ENCODE measurements at regions not wholly inside any gene's neighbourhood (a gene's known extent, or its start where the extent isn't known, plus 50 kb on each side); places are given as distances from the start of the nearest gene placed in this dataset.

GRCh38 chr2:129231924-129232323 is 747.5 kb upstream of the RAB6C start:
- Histone ChIP-seq H3K4me1 (no peaks in the 10 kb centered on the region), H3K9me3 (no peaks in the 10 kb centered on the region), H3K27ac (no peak overlapping the region), H3K4me3 (no peak overlapping the region), H3K36me3 (no peaks in the 10 kb centered on the region), H3K27me3 (no peaks in the 10 kb centered on the region)
- intact Hi-C loops (cut with DNase I): no loop called here
- DNase-seq (ENCODE audit: low spot score in 2 of 2): no peak
- TF ChIP-seq, protein P1, sequence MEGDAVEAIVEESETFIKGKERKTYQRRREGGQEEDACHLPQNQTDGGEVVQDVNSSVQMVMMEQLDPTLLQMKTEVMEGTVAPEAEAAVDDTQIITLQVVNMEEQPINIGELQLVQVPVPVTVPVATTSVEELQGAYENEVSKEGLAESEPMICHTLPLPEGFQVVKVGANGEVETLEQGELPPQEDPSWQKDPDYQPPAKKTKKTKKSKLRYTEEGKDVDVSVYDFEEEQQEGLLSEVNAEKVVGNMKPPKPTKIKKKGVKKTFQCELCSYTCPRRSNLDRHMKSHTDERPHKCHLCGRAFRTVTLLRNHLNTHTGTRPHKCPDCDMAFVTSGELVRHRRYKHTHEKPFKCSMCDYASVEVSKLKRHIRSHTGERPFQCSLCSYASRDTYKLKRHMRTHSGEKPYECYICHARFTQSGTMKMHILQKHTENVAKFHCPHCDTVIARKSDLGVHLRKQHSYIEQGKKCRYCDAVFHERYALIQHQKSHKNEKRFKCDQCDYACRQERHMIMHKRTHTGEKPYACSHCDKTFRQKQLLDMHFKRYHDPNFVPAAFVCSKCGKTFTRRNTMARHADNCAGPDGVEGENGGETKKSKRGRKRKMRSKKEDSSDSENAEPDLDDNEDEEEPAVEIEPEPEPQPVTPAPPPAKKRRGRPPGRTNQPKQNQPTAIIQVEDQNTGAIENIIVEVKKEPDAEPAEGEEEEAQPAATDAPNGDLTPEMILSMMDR (IDR thresholded peaks at IDR 0.05): no peak

DNA sequence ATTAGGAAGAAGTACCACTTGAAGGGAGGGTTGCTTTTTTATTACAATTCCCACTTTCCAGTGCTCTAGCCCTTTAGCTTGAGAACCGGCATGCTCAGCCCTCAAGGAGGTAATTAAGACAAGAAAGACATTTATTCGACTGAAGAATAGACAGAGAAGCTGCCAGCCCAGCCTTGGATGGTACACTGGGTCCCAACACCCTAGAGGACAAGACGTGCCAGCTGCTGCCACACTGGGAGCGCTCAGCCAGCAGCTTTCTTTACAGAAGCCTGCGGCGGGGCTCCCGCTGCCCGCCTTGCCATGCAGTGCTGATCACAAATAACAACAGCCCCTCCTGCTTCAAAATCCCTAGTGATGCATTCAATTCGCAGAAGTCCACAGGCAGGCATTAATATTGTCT is 746.3 kb upstream of the RAB6C start:
- no peaks in the 10 kb centered on the region for H3K9me3 ChIP-seq
- H3K27me3 ChIP-seq: no peaks in the 10 kb centered on the region
- TF ChIP-seq, protein P1 (IDR thresholded peaks at IDR 0.05): no peak
- no peaks in the 10 kb centered on the region for H3K4me1 ChIP-seq
- no peak overlapping the region for H3K27ac ChIP-seq
- no peaks in the 10 kb centered on the region for H3K36me3 ChIP-seq
- DNase-seq (ENCODE audit: low spot score in 2 of 2): no peak
- H3K4me3 ChIP-seq: no peak overlapping the region
- intact Hi-C loops (cut with DNase I): no loop called here

DNA sequence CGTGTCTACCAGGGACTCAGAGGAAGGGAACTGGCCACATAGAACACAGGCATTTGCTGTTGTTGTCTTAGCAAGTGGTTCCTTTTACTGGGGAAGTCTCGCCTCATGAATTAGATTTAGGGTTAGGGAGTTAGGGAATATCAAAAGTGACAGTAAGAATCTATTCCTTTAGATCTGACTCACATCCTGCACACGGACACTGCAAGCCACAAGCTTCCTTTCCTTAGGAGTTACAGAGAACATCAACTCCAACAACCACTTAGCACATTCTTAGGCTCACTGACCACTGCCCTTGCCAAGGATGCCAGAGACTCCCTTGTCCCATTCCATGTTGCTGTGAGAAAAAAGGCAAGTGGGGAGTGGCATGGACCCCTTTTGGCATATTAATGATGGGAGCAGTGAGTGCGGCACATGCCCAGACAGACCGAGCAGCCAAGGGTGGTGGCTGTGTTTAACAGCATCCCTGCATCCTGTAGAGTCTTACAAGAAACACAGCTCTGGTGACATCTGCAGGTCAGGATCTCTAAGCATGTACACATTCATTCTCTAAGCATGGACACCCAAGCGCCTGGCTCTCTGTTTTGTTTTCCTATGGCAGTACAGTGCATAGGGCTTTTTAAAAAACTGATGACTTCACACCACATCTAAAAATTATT is 745.6 kb upstream of the RAB6C start:
- Histone ChIP-seq H3K4me3 (no peak overlapping the region), H3K27me3 (no peaks in the 10 kb centered on the region), H3K36me3 (no peaks in the 10 kb centered on the region), H3K27ac (no peak overlapping the region), H3K4me1 (no peaks in the 10 kb centered on the region), H3K9me3 (no peaks in the 10 kb centered on the region)
- no peak for DNase-seq (ENCODE audit: low spot score in 2 of 2)
- TF ChIP-seq, protein P1 (IDR thresholded peaks at IDR 0.05): no peak
- intact Hi-C loops (cut with DNase I): no loop called here

- no peaks in the 10 kb centered on the region for H3K9me3 ChIP-seq
- H3K4me3 ChIP-seq: no peak overlapping the region
- no peak overlapping the region for H3K27ac ChIP-seq
- intact Hi-C loops (cut with DNase I): no loop called here
- TF ChIP-seq, protein P1 (IDR thresholded peaks at IDR 0.05): no peak
- DNase-seq (ENCODE audit: low spot score in 2 of 2): no peak
- no peaks in the 10 kb centered on the region for H3K36me3 ChIP-seq
- H3K4me1 ChIP-seq: no peaks in the 10 kb centered on the region
- no peaks in the 10 kb centered on the region for H3K27me3 ChIP-seq
These were observed 742.9 kb upstream of the RAB6C start for GRCh38 chr2:129236601-129237000.

DNA sequence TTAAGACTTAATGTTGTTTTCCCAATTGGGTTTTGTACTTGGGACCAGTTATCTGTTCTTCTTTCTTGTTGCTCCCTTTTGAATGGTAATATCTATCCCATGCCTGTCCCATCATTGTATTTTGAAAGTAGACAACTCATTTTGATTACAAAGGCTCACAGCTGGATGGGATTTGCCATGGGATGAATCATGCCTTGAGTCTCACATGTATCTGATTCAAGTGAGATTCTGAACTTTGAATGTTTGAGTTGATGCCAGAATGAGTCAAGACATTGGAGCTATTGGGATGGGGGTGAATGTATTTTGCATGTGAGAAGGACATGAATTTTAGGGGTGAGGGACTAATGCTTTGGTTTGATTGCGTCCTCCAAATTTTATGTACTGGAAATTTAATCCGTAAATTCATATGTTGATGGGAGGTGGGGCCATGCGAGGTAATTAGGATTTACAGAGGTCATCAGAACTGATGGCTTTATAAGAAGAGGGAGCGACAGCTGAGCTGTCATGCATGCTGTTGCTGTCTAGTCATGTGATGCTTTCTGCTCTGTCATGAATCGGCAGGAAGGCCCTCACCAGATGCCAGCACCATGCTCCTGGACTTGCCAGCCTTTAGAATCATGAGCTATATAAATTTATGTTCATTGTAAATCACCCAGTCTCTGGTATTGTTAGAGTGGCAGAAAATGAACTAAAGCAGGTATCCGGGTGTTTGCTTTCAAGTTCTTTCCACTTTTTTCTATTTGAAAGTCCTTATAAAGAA is 741.3 kb upstream of the RAB6C start:
- no peaks in the 10 kb centered on the region for H3K27me3 ChIP-seq
- no peak overlapping the region for H3K4me3 ChIP-seq
- intact Hi-C loops (cut with DNase I): no loop called here
- H3K9me3 ChIP-seq: no peaks in the 10 kb centered on the region
- no peak for DNase-seq (ENCODE audit: low spot score in 2 of 2)
- TF ChIP-seq, protein P1 (IDR thresholded peaks at IDR 0.05): no peak
- no peaks in the 10 kb centered on the region for H3K4me1 ChIP-seq
- no peaks in the 10 kb centered on the region for H3K36me3 ChIP-seq
- no peak overlapping the region for H3K27ac ChIP-seq
